CD4-positive, alpha-beta T cell (primary cell): ENCODE measurements at regions not wholly inside any gene's neighbourhood (a gene's known extent, or its start where the extent isn't known, plus 50 kb on each side); places are given as distances from the start of the nearest gene placed in this dataset.

Experiments
- ATAC-seq: fragments of 200-7000 bp; cut with Tn5 transposase; one replicate; pipeline ENCODE4 v1.10.0; 2022; ENCODE audit warnings: mild to moderate bottlenecking; ENCODE audit not compliant: poor library complexity
- CTCF ChIA-PET: fragments of 350-600 bp; sonication (Branson Sonifier 250); formaldehyde crosslinking; loops from one replicate; lab custom pipeline; 2021; ENCODE audit warnings: antibody characterized with exemption, inconsistent platforms; lab: Charles Lee
- POLR2A ChIA-PET: fragments of 350-600 bp; sonication (Branson Sonifier 250); formaldehyde crosslinking; loops from one replicate; lab custom pipeline; 2021; ENCODE audit warnings: antibody characterized with exemption, inconsistent platforms; lab: Charles Lee
- DNase-seq, 14 experiments: peaks; one replicate each; pipeline ENCODE4 v3.0.0-alpha.2; 2013 to 2020; ENCODE audit warnings: mixed read lengths in 2 of 14
- H3K27ac ChIP-seq, 2 donors: one replicate each; pipeline versions ENCODE4 v1.5.1 to v1.7.0; 2013; ENCODE audit warnings: low read length in 2 of 2, low read depth in 1 of 2, mild to moderate bottlenecking in 1 of 2
- H3K27me3 ChIP-seq, 2 experiments: 1 replicate in 1 of 2; 2 replicates in 1 of 2; pipeline versions ENCODE4 v1.6.1 to v1.7.0; 2013; ENCODE audit warnings: low read length in 2 of 2, control low read depth in 1 of 2, mild to moderate bottlenecking in 1 of 2, moderate library complexity in 1 of 2; ENCODE audit not compliant: insufficient read depth in 2 of 2, control insufficient read depth in 1 of 2
- H3K36me3 ChIP-seq: one replicate; pipeline ENCODE4 v1.6.1; 2013; ENCODE audit warnings: low read length, control low read depth; ENCODE audit not compliant: insufficient read depth
- H3K4me1 ChIP-seq: one replicate; pipeline ENCODE4 v1.6.1; 2013; ENCODE audit warnings: low read length, control low read depth; ENCODE audit not compliant: insufficient read depth
- H3K4me3 ChIP-seq: one replicate; pipeline ENCODE4 v1.5.1; 2013; ENCODE audit warnings: mild to moderate bottlenecking, low read length, moderate library complexity
- H3K9me3 ChIP-seq, 2 experiments: 1 replicate in 1 of 2; 2 replicates in 1 of 2; pipeline versions ENCODE4 v1.6.1 to v1.7.0; 2013; ENCODE audit warnings: low read length in 2 of 2, mild to moderate bottlenecking in 2 of 2, control low read depth in 1 of 2, moderate library complexity in 1 of 2; ENCODE audit not compliant: control insufficient read depth in 1 of 2, insufficient read depth in 1 of 2
- H3K27ac Mint-ChIP-seq: one replicate; pipeline ENCODE4 v1.8.0; 2020; ENCODE audit warnings: mixed read lengths
- H3K27me3 Mint-ChIP-seq: one replicate; pipeline ENCODE4 v1.8.0; 2021; ENCODE audit warnings: mixed read lengths
- H3K36me3 Mint-ChIP-seq: one replicate; pipeline ENCODE4 v1.8.0; 2021; ENCODE audit warnings: low read depth, mixed read lengths
- H3K4me1 Mint-ChIP-seq: one replicate; pipeline ENCODE4 v1.8.0; 2021; ENCODE audit warnings: low read depth, mixed read lengths
- H3K4me3 Mint-ChIP-seq: one replicate; pipeline ENCODE4 v1.8.0; 2020; ENCODE audit warnings: mild to moderate bottlenecking, mixed read lengths
- H3K9me3 Mint-ChIP-seq: one replicate; pipeline ENCODE4 v1.8.0; 2020; ENCODE audit warnings: mixed read lengths
- CTCF ChIP-seq: fragments of 200-600 bp; IDR thresholded peaks from one replicate; pipeline ENCODE4 v1.8.0; 2022; ENCODE audit warnings: antibody characterized with exemption, mild to moderate bottlenecking
- intact Hi-C, 2 experiments: fragments of 100-400 bp; cut with DNase I in 1 of 2; cut with micrococcal nuclease in 1 of 2; formaldehyde crosslinking; loops; one replicate each; pipeline versions ENCODE4 v1.15.1 to v1.9.0; 2023 to 2025; cut with DNase I, micrococcal nuclease

DNA sequence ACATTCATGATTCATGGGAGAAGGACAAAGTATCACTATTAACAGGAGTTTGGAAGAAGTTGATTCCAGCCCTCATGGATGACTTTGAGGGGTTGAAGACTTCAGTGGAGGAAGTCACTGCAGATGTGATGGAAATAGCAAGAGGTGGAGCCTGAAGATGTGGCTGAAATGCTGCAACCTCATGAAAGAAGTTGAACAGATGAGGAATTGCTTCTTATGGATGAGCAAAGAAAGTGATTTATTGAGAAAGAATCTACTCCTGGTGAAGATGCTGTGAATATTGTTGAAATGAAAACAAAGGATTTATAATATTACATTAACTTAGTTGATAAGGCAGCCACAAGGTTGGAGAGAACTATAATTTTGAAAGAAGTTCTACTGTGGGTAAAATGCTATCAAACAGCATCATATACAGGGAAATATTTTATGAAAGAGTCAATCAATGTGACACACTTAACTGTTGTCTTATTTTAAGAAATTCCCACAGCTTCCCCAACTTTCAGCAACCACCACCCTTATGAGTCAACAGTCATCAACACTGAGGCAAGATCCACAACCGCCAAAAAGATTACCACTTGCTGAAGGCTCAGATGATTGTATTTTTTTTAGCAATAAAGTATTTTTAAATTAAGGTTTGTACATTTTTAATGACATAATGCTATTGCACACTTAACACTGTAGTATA, 302.6 kb downstream of the CBLL2 start:
- Histone ChIP-seq H3K27ac (no peak overlapping the region), H3K27me3 (no peaks in the 10 kb centered on the region), H3K9me3 (no peaks in the 10 kb centered on the region), H3K36me3 (no peaks in the 10 kb centered on the region), H3K4me1 (no peaks in the 10 kb centered on the region), H3K4me3 (no peak overlapping the region)
- intact Hi-C loops, result no loop called here
- H3K36me3 Mint-ChIP-seq, result no peaks in the 10 kb centered on the region
- ATAC-seq (no peak), DNase-seq (no peak)
- H3K27me3 Mint-ChIP-seq, result no peaks in the 10 kb centered on the region
- H3K27ac Mint-ChIP-seq, result no peak overlapping the region
- no peaks in the 10 kb centered on the region for H3K4me1 Mint-ChIP-seq
- CTCF ChIA-PET, result no interaction called here
- POLR2A ChIA-PET, result no interaction called here
- no peaks in the 10 kb centered on the region for H3K9me3 Mint-ChIP-seq
- no peak overlapping the region for H3K4me3 Mint-ChIP-seq
- TF ChIP-seq CTCF, result no peak

GRCh38 chrX:22577181-22577580, 304.5 kb downstream of the CBLL2 start:
- H3K4me1 Mint-ChIP-seq, result no peaks in the 10 kb centered on the region
- no peaks in the 10 kb centered on the region for H3K36me3 Mint-ChIP-seq
- POLR2A ChIA-PET, result no interaction called here
- intact Hi-C loops, result no loop called here
- no peaks in the 10 kb centered on the region for H3K4me1 ChIP-seq
- H3K4me3 Mint-ChIP-seq, result no peak overlapping the region
- no peaks in the 10 kb centered on the region for H3K36me3 ChIP-seq
- H3K9me3 ChIP-seq, result no peaks in the 10 kb centered on the region
- H3K27me3 Mint-ChIP-seq, result no peaks in the 10 kb centered on the region
- H3K9me3 Mint-ChIP-seq, result no peaks in the 10 kb centered on the region
- CTCF ChIA-PET, result no interaction called here
- DNase-seq (no peak), ATAC-seq (no peak)
- H3K27ac ChIP-seq, result no peak overlapping the region
- no peaks in the 10 kb centered on the region for H3K27me3 ChIP-seq
- no peak for TF ChIP-seq CTCF
- no peak overlapping the region for H3K27ac Mint-ChIP-seq
- H3K4me3 ChIP-seq, result no peak overlapping the region

DNA sequence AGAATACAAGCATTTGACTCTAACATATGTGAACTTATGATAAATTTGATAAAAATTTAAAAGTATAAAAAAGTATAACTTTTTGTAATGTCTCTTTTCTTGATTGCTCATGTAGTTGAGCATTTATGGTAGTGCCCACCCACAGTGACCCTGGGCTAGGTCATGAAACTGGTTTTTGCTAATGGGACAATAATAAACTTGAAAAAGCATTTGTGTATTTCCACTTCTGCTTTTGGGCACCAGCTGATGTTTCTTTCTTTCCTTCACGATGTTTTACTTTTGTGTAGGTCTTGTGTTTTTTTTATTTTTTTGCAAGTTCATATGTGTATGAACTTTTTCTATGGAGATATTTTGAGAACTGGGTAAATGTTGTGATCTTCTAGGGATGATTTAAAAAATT, 313.1 kb downstream of the CBLL2 start:
- TF ChIP-seq CTCF, result no peak
- Mint-ChIP-seq H3K9me3 (no peaks in the 10 kb centered on the region), H3K27ac (no peak overlapping the region), H3K36me3 (no peaks in the 10 kb centered on the region), H3K27me3 (no peaks in the 10 kb centered on the region), H3K4me3 (no peak overlapping the region), H3K4me1 (no peaks in the 10 kb centered on the region)
- CTCF ChIA-PET, result no interaction called here
- H3K4me1 ChIP-seq, result no peaks in the 10 kb centered on the region
- H3K27ac ChIP-seq, result no peak overlapping the region
- intact Hi-C loops, result no loop called here
- H3K27me3 ChIP-seq, result no peaks in the 10 kb centered on the region
- H3K4me3 ChIP-seq, result no peak overlapping the region
- H3K9me3 ChIP-seq, result no peaks in the 10 kb centered on the region
- POLR2A ChIA-PET, result no interaction called here
- ATAC-seq (no peak), DNase-seq (no peak)
- H3K36me3 ChIP-seq, result no peaks in the 10 kb centered on the region
